NCI-H526 treated with DMSO at 0.1 percent for 48 hours (cell line): ENCODE measurements at regions not wholly inside any gene's neighbourhood (a gene's known extent, or its start where the extent isn't known, plus 50 kb on each side); places are given as distances from the start of the nearest gene placed in this dataset.

Experiments used
- DNase-seq: peaks from one replicate; lab custom pipeline; 2025; lab: John Stamatoyannopoulos, UW

- DNase-seq, result no peak
These were observed 274.1 kb downstream of the CLIC5 start for GRCh38 chr6:45741437-45742171.

DNA sequence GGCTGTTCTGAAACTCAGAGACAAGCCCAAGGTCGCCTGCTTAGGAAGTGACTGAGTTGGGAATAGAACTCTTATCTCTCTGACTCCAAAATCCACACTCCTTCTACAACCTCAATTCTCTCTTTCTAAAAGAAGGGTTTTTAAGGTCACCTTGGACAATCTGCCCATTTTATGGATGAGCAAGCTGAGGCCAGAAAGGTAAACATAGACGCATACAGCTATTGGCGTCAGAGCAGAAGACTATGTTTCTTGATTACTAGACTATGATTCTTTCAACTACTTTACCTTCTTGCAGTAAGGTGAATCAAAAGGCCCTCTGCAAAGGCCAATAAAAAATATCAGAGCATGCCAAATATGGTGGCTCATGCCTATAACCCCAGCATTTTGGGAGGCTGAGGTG, 276.6 kb downstream of the CLIC5 start:
- no peak for DNase-seq

DNA sequence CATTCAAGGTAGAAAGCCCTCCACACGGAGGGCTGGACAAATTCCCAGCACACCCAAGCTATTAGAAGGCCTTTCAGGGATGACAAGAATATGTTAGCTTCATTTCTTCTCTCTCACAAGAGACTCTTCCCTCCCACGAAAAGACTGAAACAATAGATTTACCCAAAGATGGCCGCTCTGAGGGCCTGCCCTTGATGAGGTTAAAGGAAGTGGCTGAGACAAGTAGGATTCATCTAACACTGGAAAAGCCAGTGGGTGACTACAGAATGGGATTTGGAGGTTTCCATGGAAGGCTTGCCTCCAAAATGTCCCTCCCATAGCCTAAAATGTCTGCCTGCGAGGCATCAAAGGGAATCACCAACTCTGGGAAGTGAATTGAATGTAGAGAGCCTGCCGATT, 277.6 kb downstream of the CLIC5 start:
- no peak for DNase-seq

DNA sequence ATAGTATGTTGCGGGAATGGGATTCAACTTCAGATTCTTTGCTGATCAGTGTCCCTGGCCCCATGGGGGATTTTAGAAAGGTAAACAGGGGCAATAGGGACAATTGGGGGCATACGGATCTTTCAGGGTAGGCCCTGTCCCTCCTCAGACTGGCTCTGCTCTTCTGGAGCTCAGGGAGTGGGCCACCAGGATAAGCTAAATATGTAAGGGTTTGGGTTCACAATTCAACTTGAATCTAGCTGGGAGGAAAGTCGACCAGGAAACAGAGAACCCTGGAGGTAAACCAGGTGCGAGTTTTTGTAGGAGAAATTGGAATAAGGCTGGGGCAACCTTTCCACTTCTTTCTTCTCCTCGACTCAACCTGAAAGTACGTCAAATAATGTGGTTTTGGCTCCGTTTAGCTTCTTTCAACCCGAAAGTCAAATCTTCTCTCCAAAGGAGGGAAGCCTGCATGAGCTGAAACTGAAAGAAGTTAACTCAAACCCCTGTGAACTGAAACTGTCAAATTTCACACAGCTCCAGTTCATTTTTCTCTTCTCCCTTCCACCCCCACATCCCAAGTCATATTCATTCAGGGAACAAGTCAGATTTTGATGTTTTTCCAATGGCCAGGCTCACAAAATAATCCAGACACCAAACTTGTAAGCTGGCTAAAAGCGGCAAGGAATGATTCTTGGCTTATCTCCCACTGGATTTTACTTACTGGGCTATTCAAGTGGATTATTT, 278.2 kb downstream of the CLIC5 start:
- DNase-seq, result no peak

DNA sequence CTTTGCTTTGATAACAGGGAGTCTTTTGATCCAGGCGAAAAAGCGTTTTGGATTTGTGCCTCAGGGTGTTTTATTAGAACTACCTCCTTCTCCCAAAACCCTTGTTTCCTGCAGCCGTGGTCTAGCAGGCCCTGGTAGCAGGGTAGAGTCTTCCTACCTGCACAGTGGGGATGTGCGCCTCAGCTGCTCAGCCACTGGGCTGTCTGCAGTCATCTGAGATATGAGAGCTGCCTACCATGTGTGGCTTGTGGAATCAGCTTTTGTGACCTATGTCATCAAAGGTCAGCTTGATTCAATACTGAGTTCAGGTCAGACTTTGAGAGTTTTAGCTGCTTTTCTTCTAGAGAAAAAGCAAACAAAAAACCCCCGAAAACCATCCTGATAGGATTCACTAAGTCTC, 279.5 kb downstream of the CLIC5 start:
- DNase-seq, result no peak

DNA sequence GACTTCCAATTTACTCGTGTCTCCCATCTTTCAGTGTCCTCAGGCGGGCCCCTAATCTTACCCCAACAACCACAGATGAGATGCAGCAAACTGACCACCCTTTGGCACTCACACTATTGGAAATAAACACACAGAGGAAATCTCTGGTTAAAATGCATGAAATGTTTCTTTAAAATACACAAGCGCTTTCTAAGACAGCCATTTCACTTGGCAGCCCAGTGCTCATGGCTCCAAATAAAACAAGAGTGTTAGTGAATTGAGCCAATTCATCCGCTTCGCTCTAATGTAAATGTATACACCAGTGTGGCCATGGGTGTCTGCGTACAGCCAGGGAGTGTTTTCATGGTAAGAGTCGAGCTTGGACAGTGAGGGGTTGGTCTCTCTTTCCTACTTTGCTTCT, 282.9 kb downstream of the CLIC5 start:
- no peak for DNase-seq

DNA sequence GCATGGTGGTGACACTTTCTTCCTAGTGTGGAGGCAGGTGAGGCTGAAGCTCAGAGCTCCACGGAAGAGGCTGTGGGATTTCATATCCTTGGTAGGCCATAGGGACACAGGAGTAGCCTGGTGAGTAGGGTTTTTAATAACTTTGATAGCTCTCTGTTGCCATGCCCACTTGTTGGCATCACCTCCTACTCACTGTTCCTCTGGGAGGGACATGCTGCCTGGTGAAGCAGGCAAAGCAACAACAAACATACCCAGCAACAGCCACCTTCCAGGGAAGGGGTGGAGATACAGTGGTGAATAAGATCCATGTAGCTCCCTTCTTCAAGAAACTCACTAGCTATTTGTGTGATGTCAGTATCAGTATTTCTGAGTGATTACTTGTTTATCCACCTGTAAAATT, 285.4 kb downstream of the CLIC5 start:
- DNase-seq, result no peak

- no peak for DNase-seq
These were observed 287.0 kb downstream of the CLIC5 start for GRCh38 chr6:45728674-45729073.

GRCh38 chr6:45727819-45728449, 287.7 kb downstream of the CLIC5 start:
- peak; percentile 68 for DNase-seq

DNA sequence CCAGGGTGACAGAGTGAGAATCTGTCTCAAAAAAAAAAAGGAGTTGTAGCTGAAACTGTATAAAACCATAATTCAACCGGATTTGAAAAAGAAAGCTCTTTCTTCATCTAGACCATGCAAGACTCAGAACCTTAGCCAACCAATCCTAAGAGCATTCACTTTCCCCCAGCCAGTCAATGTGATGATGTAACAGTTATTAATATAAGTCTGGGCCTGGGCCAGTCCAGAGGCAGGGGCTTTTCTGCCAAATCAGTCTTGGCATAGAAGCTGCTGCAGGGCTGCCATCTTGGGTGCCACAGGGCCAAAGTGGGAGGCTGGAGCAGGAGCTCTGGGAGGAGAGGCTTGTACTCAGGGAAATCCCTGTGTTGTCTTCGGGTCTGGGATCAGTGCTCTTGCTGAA, 288.4 kb downstream of the CLIC5 start:
- DNase-seq, result no peak

- no peak for DNase-seq
These were observed 289.2 kb downstream of the CLIC5 start for GRCh38 chr6:45726444-45726843.

GRCh38 chr6:45724511-45724910, 291.1 kb downstream of the CLIC5 start:
- no peak for DNase-seq

DNA sequence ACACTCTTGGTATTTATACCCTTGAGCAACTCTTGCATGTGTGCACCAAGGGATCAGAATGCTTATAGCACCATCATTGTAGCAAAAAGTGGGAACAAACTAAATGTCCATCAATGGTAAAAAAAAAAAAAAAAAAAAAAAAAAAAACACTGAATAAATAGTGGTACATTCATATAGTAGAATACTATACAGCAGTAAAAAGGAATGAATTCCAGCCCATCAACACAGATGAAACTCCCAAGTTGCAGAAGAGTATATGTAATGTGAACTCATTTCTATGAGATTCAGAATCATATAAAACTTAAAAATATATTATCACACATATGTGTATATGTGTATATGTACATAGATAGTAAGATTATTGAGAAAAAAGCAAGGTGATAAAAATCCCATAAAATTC, 291.6 kb downstream of the CLIC5 start:
- DNase-seq, result no peak

GRCh38 chr6:45722876-45723275, 292.8 kb downstream of the CLIC5 start:
- no peak for DNase-seq

DNA sequence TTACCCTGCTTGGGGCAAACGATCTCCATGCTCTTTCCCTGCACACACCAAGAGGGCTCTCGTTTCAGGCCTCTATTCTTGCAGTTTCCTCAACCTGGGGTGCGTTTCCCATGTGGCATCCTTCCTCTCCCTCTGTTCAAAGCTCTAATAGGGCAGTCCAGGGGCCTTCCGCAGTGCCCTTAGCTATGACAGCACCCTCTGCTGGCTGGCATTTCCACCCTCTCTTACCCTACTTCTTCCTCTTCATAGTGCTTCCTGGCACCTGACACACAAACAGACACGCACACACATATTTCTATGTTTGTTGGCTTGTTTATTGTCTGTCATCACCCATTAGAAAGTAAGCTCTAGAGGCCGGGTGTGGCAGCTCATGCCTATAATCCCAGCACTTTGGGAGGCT, 294.0 kb downstream of the CLIC5 start:
- no peak for DNase-seq

DNA sequence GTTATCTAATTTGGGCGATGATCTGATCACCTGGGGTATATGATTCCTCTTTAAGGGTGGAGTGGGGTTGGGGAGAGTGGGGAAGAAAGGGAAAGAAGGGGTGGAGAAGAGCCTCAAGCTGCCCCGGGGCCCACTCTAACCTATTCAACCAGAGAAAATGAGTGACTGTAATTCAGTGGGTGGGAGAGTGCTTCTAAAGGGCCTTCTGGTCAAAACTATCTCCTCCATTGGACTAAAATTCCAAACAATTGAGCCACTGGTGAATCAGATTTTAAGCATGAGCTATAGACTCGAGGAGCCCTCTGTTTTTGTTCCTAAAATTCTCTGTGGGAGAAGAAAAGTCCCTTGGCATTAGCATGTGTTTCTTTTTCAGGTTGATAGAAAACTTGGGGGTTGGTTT, 296.8 kb downstream of the CLIC5 start:
- no peak for DNase-seq

DNA sequence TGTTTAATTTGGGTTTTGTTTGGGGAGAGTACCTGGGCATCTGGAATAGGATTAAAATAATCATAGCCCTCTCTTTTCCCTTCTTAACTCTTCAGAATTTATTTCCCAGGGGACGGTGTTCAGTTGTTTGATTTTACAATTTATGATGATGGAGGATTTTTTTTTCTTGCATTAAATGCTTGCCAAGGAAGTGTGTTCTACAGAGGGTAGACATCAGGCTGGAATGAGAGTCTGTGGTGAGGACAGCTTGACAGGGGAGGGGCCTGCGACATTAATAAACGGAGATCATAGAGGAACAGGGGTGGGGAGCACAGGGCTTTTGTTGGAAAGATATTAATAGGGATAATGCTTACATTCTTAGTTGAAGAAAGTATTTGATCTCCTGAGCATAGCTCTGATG, 297.5 kb downstream of the CLIC5 start:
- DNase-seq, result no peak

DNA sequence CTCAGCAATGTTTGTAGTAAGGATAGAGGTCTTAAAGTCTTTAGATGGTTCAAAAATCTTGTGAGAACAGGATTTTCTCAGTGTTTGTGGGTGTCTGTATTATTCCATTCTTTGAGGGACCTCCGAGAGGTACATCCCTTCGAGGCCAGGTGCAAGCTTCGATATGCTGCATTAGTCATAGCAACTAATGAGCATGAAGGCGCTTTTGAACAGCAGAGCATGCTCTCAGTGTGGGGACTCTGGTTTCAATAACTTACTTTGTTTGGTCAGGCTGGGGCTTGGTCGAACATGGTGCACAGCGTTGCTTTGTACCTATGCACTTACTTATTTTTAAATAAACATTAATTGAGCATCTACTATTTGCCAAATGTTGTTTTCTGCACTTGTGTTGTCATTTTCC, 297.9 kb downstream of the CLIC5 start:
- no peak for DNase-seq

DNA sequence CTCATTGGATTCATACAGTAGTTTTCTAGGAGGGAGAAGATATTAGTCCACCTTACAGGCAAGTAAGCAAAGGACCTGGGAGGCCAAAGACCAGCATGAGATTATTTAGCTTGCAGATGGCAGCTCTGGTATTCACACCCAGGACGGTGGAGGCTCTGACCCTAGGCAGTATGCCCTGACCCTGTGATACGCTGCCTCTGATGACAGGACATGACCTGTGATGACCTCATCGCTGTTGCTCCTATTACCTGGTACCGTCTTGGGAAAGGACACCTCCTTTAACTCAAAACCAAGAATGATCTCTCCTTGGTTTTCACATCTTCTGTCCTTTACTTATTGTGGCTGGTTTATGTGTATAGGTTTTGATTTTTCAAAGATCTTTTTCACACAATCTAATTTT, 298.6 kb downstream of the CLIC5 start:
- DNase-seq, result no peak

GRCh38 chr6:45715508-45715803, 300.2 kb downstream of the CLIC5 start:
- DNase-seq, result no peak

GRCh38 chr6:45714741-45715507, 300.7 kb downstream of the CLIC5 start:
- peak; percentile 85 for DNase-seq

- DNase-seq, result no peak
These were observed 301.5 kb downstream of the CLIC5 start for GRCh38 chr6:45714006-45714730.
